NCI-H345 treated with DMSO at 0.1 percent for 48 hours (cell line): ENCODE measurements at regions not wholly inside any gene's neighbourhood (a gene's known extent, or its start where the extent isn't known, plus 50 kb on each side); places are given as distances from the start of the nearest gene placed in this dataset.

Source experiments
- DNase-seq: peaks from one replicate; lab custom pipeline; 2025; ENCODE audit not compliant: unreplicated experiment; lab: John Stamatoyannopoulos, UW

DNA sequence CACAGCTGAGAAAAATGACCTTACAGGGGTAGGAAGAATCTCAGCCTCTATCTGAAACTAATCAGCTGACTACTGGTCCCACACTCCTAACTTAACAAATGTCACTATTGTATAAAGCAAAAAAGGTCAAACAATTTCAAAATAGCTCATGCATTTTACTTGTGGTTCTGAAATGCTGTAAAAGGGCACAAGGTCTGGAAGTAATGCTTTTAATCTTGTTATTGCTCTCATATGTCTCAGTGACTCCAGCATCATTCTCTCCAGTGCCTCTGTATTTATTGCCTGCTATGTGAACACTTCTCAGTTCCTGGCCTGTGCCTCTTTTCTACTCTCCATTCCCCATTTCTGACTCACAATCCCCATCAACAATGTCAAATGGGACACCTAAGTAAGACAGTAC, 937.7 kb downstream of the CDH11 start:
- DNase-seq = no peak

DNA sequence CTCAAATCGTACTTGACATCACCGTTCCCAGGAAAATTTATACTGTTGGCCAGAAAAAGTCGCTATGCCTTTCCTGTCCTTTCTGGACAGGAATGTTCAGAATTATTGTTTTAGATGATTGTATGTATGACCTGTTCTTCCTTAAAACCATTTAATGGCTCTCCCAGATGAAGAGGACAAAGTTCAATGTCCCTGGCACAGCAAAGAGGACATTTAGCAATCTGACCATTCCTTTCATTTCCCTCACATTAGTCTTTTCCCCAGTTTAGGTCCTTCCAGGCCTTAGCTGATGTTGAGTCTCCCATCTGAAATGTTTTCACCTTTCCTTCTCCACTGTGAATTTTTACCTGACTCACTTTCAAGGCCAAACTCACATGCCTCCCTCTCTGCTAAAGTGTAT, 938.9 kb downstream of the CDH11 start:
- no peak for DNase-seq

DNA sequence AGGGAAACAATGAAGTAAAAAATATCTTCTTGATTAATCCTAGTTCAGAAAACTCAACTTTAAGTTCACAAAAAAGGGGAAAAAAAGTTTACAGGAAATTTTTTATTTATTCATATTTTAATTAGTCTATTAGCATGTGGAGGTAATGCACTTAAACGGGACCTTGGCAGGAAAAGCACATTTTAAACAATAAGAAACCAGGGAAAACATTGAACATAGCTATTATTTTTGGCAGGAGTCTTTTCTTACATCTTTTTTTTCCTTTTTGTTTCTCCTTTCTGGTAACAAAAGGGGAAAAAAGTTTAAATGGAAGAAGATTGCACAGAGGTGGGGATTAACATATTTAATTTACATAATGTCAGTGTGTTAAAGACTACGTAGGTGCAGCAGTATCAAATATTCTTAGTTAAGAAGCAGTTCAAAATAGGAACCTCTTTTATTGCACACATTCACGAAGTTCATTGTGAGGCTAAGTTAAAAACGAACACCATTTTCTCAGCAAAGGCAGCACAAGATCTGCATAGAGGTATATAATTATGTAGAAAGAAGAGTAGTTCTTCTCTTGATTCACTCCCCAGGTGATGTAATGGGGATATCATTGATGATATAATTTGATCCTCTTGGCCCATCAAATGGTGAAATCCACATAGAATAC, 940.5 kb downstream of the CDH11 start:
- DNase-seq = no peak

DNA sequence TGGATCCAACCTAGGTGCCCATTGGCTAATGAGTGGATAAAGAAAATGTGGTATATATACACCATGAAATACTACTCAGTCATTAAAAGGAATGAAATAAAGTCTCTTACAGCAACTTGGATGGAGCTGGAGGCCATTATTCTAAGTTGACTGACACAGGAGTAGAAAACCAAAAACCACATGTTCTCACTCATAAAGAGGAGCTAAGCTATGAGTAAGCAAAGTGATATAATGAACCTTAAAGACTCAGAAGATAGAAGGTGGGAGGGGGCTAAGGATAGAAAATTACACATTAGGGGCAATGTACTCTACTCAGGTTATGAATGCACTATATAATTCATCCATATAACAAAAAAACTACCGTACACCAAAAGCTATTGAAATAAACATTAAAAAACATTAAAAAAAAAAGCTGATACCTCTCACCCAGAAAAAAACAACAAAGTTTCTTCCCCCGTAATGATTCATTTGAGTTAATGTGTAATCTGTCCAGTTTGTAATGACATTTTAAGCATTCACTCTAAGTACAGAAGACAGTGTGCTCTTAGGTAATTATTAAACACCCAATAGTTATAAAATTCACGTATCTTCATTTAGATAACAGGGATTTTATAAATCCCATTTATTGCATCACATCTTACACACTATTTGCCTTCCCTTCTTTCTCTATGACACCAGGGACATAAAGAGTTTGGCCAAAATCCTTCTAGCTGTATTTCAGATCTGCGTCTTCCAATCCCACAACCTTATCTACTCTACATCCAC, 941.5 kb downstream of the CDH11 start:
- DNase-seq = no peak

DNA sequence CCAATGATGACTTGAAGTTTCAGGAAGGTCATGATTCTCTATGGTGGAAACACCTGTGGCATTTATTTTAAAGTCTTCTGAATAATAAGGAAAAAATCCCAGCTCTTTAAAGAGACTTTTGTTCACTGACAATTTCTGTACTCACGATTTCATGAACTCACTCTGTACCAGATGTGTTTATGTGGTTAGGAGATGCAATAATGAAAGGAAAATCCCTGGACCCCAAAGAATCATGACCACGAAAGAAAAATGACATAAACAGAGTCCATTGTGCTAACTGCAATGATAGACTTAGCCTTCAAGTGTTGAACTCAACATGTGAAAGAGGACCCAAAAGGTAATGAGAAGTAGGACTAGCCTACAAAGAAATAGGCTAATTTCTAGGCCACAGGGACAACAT, 947.5 kb downstream of the CDH11 start:
- DNase-seq = no peak

DNA sequence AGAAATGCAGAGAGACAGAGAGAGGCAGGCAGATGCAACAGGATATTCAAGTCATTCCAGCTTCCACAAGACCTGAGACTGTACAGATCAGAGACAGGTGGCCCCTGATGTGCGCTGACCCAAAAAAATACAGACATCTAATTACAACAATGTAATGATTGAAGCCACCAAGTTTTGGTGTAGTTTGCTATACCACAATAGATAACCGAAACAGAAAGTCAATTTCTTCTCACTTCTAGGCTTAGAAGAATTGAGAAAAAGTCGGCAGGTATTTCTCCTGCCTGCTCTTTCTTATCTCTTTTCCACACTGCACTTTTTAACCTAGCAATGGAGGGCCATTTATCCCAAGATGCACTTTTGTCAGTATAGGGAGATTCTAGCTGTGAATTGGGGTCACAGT, 949.2 kb downstream of the CDH11 start:
- no peak for DNase-seq

DNA sequence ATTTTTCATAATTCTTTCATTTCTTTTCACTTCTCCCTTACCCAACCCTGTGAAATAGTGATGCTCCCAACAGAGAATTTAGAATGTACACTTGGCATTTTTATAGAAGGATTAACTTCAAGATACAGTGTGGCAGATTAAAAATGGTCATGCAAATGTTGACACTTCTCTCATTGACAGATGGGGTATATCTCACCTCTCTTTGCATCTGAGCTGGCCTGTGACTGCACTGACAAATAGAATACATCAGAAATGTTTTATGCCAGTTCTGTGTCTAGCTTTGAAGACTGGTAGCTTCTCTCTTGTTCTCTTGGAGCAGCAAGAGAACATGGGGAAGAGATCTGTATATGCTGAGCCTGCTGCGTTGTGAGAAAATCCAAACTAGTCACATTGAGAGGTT, 949.6 kb downstream of the CDH11 start:
- DNase-seq = no peak

DNA sequence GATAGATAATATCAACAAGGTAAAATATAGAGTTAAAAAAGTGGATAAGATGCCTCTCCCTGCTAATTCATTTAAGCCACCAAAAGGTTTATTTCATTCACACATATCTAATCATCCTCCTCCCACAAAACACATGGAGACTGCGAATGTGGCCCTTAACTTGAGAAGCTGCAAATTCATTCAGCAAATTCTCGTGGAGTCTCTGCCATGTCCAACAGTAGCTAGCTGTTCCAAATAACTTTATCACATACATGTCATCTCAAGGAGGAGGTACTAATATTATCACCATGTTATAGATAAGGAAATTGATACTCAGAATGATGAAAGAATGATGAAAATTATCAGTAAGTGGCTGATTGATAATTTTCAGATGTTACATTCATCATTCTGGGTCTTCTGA, 950.2 kb downstream of the CDH11 start:
- DNase-seq = no peak

DNA sequence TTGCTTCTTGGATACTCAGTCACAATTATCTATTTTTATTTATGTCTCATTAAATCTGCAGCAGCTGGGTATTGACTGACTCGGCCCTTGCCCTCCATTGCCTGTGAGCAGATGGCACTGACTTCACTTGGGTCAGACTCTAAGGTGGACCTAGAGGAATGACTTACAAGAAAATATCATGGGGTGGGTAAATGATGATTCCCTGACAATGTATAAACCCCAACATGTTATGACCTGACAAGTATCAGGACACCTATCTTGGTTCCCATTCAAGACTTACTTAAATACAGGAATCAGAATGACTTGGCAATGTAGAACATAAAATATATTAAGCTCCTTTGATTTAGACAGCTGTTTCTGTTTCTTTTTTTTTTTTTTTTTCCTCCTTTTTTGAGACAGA, 953.5 kb downstream of the CDH11 start:
- DNase-seq = no peak

DNA sequence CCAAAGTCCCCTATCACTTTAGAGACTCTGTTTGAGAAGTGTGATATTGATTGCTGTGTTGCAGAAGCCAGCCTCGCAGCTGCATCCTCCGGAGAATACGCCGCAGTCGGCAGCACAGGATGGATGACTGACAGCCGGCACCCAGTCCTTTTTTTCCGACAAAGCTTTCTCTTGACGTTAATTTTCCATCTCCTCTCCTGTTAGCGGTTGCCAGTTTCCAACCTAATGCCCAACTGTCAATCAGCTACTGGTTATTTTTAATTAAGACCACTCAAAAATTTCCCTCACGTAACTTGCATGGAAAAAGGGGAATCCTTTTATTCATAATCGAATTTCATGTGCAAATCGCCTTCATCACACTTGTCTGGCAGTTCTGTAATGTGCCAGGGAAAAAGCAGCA, 953.9 kb downstream of the CDH11 start:
- no peak for DNase-seq

DNA sequence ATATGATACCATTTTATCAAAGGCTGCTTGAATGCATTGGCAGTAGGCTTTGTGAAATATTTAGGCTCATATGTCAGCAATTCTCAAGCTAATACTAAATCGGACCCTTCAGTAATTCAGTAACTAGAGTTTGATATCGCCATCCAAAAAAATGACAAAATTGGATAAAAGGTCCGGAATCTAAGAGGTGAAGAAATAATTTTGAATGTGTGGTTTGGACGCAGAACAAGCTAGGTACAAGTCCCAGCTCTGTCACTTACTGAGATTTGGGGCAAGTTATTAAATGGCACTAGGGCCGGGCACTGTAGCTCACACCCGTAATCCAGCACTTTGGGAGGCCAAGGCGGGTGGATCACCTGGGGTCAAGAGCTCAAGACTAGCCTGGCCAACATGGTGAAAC, 956.5 kb downstream of the CDH11 start:
- DNase-seq = no peak

DNA sequence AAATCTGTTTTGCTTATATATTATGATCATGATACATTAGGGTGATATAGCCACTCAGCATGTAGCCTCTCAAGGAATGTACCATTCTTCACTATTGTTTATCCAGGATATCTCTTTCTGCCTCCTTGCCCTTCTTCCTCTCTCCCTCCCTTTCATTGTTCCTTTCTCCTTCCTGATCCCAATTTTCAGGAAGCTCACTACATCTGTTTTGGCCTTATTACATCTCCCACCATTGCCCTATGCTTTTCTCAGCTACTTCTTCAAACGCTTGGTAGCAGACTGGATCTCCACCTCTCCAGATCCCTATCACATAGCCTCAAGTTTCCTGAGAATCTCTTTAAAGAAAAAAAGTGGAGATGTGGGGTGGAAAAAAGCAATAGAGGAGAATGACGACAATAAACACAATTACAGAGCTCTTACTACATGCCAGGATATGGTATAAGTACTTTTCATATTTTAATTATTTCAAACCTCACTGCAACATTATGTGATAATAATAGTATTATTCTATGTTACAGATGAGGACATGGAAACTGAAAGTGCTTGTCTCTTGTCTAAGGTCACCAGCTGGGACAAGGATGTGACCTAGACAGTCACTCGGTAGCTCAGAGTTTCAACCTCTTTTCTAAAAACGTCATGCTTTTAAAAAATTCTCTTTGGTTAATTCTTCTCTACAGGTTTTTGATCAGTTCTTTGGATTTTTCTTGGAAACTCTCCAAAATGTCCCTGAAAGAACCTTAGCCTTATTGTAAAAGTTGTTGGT, 959.1 kb downstream of the CDH11 start:
- no peak for DNase-seq

DNA sequence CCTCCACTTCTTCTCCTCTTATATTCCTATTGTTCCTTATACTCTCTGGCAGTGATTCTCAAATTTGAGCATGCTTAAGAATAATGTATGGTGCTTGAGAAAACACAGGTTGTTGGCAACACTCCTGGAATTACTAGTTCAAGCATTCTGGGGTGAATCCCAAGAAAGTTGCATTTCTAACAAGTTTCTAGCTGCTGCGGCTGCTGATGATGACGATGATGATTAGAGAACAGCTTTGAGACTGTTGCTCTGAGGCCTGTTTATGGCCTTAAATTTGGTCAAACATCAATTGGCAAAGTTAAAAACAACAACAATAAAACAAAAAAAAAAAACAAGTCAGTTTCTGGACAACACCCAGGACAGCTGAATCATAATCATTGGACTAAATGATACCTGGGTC, 961.9 kb downstream of the CDH11 start:
- DNase-seq = no peak

DNA sequence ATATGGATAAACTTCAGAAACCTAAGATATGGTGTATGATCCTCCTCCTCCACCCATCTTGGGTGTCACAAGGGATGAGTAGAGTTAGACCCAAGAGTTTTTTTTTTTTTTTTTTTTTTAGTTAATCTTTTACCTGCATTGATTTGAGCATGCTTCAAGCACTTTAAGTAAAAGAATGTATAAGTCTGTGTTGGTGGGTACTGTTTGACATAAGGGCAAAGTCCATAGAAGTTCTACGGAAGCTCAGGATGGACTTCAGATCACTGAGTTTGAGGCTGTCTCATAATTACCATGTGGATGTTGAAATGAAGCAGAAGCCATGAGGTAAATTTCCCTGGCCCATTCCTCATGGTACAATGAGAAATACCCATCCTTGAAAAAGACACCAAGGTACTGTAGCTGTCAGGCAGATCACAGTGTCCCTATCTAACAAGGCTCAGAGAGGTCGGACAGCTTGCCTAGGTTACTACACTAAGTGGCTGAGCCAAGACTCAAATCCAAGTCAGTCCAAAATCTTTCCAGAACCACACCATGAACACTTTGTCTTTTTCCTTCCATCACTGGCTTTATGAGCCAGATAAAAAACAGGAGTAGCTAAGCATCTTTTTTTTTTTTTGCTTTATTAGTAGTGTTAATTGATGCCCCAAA, 962.8 kb downstream of the CDH11 start:
- no peak for DNase-seq

DNA sequence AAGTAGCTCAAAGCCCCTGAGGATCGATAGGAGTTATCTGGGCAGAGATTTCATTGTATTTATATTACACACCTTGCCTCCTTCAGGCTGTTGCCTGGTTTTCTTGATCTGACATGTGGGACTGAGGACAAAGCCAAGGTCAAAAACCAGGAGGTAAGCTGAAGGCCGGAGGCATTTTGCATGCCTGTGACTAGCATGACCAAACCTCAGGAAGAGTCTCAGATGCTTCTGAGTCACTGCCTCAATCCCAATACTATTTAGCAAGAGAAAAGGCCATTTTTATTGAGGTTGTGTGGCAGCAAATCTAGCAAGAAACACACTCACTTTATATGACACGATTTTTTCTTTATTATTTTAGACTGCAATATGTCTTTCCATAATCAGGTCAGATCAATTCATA, 968.1 kb downstream of the CDH11 start:
- DNase-seq = no peak

DNA sequence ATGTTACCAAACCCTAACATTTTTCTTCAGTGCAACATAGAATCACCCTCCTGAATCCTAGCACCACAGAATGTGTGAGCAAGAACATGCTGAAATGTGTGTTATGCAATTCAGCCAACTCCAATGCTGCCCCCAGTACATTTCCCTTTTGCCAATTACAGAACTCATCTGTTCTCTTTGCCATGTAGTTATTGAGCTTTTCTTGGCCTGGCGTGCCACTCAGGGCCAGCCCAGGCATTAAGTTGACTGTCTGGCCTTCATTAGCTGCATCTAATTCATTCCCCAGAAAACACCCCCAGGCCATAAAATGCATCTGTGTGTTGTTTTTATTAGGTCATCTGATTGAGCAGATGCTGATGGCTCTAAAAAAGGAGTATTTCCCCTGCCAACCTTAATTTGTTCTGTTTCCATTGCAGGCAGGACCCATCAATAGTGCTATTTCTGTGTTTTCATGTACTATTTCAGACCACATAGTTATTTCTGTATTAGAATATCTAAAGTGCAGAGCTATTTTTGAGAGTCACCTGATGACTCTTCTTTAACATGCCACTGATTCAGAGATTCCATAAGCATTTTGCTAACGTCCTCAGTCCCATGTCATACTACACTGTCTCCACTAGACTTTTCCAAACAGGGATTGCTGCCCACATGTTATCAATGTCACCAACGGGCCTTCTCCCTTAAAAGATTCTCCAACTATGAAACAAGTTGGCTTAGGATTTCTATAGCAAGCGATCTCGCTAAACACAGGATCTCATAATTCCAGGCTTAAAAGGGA, 969.7 kb downstream of the CDH11 start:
- DNase-seq = no peak

DNA sequence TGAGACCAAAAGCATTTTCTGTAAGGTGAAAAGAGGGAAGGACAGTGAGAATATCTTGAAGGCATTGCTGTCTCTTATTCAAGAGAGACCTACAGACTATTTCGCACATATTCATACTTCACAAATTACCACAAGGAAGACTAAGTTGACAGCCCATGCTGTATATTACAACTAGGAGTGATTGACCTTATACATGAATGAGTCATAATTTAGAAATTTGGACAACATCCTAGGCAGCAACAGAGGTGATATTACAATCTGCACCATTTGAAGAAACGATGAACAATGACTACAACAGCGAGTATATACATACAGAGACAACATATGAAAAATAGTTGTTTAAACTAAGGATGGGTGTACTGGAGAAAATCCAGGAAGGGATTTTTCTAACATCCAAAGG, 971.7 kb downstream of the CDH11 start:
- no peak for DNase-seq

DNA sequence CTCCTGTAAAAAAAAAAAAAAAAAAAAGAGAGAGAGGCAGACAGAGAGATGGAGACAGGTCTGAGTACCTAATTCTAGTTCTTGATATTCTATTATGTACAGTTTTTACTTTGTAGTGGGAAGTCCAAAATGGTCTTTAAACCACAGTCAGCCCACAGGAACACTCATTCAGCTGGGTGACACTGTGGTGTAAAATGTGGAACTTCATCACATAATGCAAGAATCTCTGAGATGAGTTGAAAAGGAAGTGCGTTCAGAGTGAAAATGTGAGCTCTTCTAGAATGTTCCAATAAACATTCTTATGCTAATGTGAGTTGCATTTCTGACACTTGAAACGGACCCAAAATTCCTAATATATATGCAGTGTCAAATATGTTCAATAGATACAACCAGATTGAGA, 972.1 kb downstream of the CDH11 start:
- no peak for DNase-seq

DNA sequence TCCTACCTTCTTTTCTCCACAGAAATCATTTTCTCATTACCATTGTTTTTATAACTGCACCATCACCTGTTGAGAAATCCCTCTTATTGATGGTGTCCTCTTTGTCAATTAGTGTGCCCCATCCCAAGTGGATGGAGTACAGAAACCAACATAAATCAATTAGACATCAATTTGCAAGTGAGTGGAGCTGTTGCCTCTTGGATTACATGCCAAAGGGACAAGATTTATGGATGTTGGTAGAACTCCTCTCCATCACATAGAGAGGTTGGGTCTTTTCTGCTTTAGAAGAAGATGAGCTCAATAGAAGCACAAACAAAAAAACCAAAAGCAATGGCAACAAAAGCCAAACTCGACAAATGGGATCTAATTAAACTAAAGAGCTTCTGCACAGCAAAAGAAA, 973.5 kb downstream of the CDH11 start:
- DNase-seq = no peak

DNA sequence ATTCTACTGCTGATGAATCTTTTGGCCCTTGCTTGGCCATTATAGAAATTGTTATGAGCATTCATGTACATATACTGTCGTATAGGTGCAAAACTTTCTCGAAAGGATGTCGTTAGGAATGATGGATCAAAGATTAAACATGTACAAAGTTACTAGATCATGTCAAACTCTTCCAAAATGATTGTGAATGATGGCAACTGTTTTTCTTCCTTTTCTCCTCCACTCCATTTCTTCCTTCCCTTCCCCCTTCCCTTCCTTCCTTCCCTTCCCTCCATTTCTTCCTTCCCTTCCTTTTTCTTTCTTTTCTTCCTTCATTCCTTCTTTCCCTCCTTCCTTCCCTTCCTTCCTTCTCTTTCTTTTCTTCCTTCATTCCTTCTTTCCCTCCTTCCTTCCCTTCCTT, 973.9 kb downstream of the CDH11 start:
- DNase-seq = no peak

DNA sequence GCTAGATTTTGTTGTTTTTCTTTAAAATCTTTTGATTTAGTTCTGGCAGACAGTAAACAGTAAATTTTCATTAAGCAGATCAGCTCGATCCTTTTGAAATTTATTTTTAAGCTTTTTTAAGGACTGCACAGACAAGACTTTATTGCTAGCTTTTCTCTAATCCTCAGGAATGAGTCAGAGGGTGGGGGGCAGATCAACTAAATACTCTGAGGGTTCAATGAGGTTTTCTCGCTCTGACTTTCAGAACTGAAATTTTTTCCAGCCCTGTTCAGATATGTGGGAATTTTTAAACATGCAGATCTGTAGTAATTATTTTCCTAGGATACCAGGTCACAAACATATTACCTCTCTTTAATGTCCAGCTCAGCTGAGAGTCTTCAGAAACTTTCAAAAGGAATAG, 977.2 kb downstream of the CDH11 start:
- no peak for DNase-seq
